ENCODE measurements at regions not wholly inside any gene's neighbourhood (a gene's known extent, or its start where the extent isn't known, plus 50 kb on each side); places are given as distances from the start of the nearest gene placed in this dataset.

- H3K4me3 ChIP-seq (ENCODE audit: low read depth, low read length), result no peak overlapping the region
- DNase-seq (ENCODE audit: low read depth), result no peak
- TF ChIP-seq CTCF (conservative IDR thresholded peaks at IDR 0.05; ENCODE audit: low read depth, low read length), result no peak
These were observed 129.7 kb downstream of the NFKBIZ start for GRCh38 chr3:101979033-101979432.

GRCh38 chr3:101984356-101984755, 135.0 kb downstream of the NFKBIZ start:
- H3K4me3 ChIP-seq (ENCODE audit: low read depth, low read length), result no peak overlapping the region
- TF ChIP-seq CTCF (conservative IDR thresholded peaks at IDR 0.05; ENCODE audit: low read depth, low read length), result no peak
- DNase-seq (ENCODE audit: low read depth), result no peak

- no peak overlapping the region for H3K4me3 ChIP-seq (ENCODE audit: low read depth, low read length)
- TF ChIP-seq CTCF (conservative IDR thresholded peaks at IDR 0.05; ENCODE audit: low read depth, low read length), result no peak
- no peak for DNase-seq (ENCODE audit: low read depth)
These were observed 139.3 kb downstream of the NFKBIZ start for GRCh38 chr3:101988596-101988995.

- no peak for TF ChIP-seq CTCF (conservative IDR thresholded peaks at IDR 0.05; ENCODE audit: low read depth, low read length)
- H3K4me3 ChIP-seq (ENCODE audit: low read depth, low read length), result no peak overlapping the region
- no peak for DNase-seq (ENCODE audit: low read depth)
These were observed 140.4 kb downstream of the NFKBIZ start for GRCh38 chr3:101989578-101990200.

GRCh38 chr3:101992863-101993262, 143.5 kb downstream of the NFKBIZ start:
- TF ChIP-seq CTCF (conservative IDR thresholded peaks at IDR 0.05; ENCODE audit: low read depth, low read length), result no peak
- no peak overlapping the region for H3K4me3 ChIP-seq (ENCODE audit: low read depth, low read length)
- no peak for DNase-seq (ENCODE audit: low read depth)

GRCh38 chr3:101994386-101994785, 145.1 kb downstream of the NFKBIZ start:
- H3K4me3 ChIP-seq (ENCODE audit: low read depth, low read length), result no peak overlapping the region
- TF ChIP-seq CTCF (conservative IDR thresholded peaks at IDR 0.05; ENCODE audit: low read depth, low read length), result no peak
- DNase-seq (ENCODE audit: low read depth), result no peak

- peak; percentile 55 for DNase-seq (ENCODE audit: low read depth)
- no peak overlapping the region for H3K4me3 ChIP-seq (ENCODE audit: low read depth, low read length)
- TF ChIP-seq CTCF (conservative IDR thresholded peaks at IDR 0.05; ENCODE audit: low read depth, low read length), result no peak
These were observed 146.2 kb downstream of the NFKBIZ start for GRCh38 chr3:101995371-101996046.
